ENCODE measurements at regions not wholly inside any gene's neighbourhood (a gene's known extent, or its start where the extent isn't known, plus 50 kb on each side); places are given as distances from the start of the nearest gene placed in this dataset.

- Histone ChIP-seq H3K4me1 (ENCODE audit: low read length) (no peaks in the 10 kb centered on the region), H3F3A (ENCODE audit: insufficient read depth, low read length) (no peaks in the 10 kb centered on the region), H3K36me3 (replicated peaks; ENCODE audit: insufficient read depth, low read length) (no peaks in the 10 kb centered on the region), H3K27me3 (replicated peaks; ENCODE audit: insufficient read depth, low read length) (no peaks in the 10 kb centered on the region), H3K79me2 (ENCODE audit: low read length) (no peaks in the 10 kb centered on the region), H3K9ac (ENCODE audit: low read length) (no peak overlapping the region), H2AFZ (ENCODE audit: low read length) (no peak overlapping the region), H4K20me1 (ENCODE audit: insufficient read depth, low read length) (no peaks in the 10 kb centered on the region), H3K27ac (ENCODE audit: low read length) (no peak overlapping the region), H3K9me2 (replicated peaks; ENCODE audit: insufficient read depth, low read length) (no peaks in the 10 kb centered on the region), H3K4me2 (ENCODE audit: low read depth, low read length) (no peak overlapping the region), H3K9me3 (replicated peaks; ENCODE audit: insufficient read depth, low read length) (no peaks in the 10 kb centered on the region), H3K4me3 (ENCODE audit: low read length) (no peak overlapping the region)
- no peak for DNase-seq
- no peak for TF ChIP-seq EZH2phosphoT487 (IDR thresholded peaks at IDR 0.05; ENCODE audit: low read length)
- TF ChIP-seq, protein P1, sequence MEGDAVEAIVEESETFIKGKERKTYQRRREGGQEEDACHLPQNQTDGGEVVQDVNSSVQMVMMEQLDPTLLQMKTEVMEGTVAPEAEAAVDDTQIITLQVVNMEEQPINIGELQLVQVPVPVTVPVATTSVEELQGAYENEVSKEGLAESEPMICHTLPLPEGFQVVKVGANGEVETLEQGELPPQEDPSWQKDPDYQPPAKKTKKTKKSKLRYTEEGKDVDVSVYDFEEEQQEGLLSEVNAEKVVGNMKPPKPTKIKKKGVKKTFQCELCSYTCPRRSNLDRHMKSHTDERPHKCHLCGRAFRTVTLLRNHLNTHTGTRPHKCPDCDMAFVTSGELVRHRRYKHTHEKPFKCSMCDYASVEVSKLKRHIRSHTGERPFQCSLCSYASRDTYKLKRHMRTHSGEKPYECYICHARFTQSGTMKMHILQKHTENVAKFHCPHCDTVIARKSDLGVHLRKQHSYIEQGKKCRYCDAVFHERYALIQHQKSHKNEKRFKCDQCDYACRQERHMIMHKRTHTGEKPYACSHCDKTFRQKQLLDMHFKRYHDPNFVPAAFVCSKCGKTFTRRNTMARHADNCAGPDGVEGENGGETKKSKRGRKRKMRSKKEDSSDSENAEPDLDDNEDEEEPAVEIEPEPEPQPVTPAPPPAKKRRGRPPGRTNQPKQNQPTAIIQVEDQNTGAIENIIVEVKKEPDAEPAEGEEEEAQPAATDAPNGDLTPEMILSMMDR (IDR thresholded peaks at IDR 0.05; ENCODE audit: low read length) = no peak
- TF ChIP-seq EZH2 (optimal IDR thresholded peaks at IDR 0.05; ENCODE audit: low read depth, low read length) = no peak
These were observed 290.0 kb downstream of the CYP26B1 start for GRCh38 chr2:71857636-71858035.

DNA sequence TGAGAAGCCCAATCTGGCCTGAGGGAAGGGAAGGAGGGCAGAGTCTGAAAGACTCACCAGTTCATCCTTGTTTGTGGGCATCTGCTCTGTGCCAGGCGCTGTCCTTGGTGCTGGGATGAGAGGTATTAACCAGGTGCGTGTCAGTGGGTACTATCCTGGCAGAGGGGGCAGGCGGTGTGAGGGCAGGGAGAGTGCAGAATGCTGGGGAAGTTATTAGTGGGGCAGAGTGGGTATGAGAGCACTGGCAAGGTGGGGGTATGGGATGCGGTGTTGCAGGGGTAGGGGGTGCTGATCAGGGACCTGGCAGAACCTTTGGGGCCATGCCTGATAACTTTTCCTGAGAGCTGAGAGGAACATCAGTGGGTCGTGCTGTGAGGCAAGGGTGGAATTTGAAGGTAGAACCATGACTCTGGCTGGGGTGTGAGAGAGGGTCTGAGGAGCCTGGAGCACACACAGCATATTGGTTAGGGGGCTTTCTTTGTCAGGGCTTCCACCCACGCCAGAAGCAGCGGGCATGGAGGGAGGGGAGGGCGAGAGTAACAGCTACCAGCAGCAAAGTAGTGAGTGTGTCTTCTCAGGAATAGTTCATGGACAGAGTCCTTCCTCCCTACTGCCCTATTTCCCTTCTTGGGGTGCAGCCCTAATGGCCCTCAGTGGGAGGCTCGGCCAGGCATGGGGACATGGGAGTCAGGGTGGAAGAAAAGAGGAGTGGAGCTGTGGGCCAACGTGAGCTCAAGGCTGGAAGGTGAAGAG lies 290.7 kb downstream of the CYP26B1 start:
- Histone ChIP-seq H2AFZ (ENCODE audit: low read length) (no peak overlapping the region), H3K36me3 (replicated peaks; ENCODE audit: insufficient read depth, low read length) (no peaks in the 10 kb centered on the region), H3K4me2 (ENCODE audit: low read depth, low read length) (no peak overlapping the region), H3F3A (ENCODE audit: insufficient read depth, low read length) (no peaks in the 10 kb centered on the region), H3K27me3 (replicated peaks; ENCODE audit: insufficient read depth, low read length) (no peaks in the 10 kb centered on the region), H4K20me1 (ENCODE audit: insufficient read depth, low read length) (no peaks in the 10 kb centered on the region), H3K27ac (ENCODE audit: low read length) (no peak overlapping the region), H3K4me1 (ENCODE audit: low read length) (no peaks in the 10 kb centered on the region), H3K9ac (ENCODE audit: low read length) (no peak overlapping the region), H3K4me3 (ENCODE audit: low read length) (no peak overlapping the region), H3K9me2 (replicated peaks; ENCODE audit: insufficient read depth, low read length) (no peaks in the 10 kb centered on the region), H3K79me2 (ENCODE audit: low read length) (no peaks in the 10 kb centered on the region), H3K9me3 (replicated peaks; ENCODE audit: insufficient read depth, low read length) (no peaks in the 10 kb centered on the region)
- DNase-seq = peak; percentile 19
- TF ChIP-seq, protein P1 (IDR thresholded peaks at IDR 0.05; ENCODE audit: low read length) = no peak
- no peak for TF ChIP-seq EZH2 (optimal IDR thresholded peaks at IDR 0.05; ENCODE audit: low read depth, low read length)
- no peak for TF ChIP-seq EZH2phosphoT487 (IDR thresholded peaks at IDR 0.05; ENCODE audit: low read length)

GRCh38 chr2:71853858-71854257 lies 293.8 kb downstream of the CYP26B1 start:
- no peak for DNase-seq
- Histone ChIP-seq H3K27me3 (replicated peaks; ENCODE audit: insufficient read depth, low read length) (no peaks in the 10 kb centered on the region), H3K4me2 (ENCODE audit: low read depth, low read length) (no peak overlapping the region), H3K27ac (ENCODE audit: low read length) (no peak overlapping the region), H3K79me2 (ENCODE audit: low read length) (no peaks in the 10 kb centered on the region), H3F3A (ENCODE audit: insufficient read depth, low read length) (no peaks in the 10 kb centered on the region), H3K36me3 (replicated peaks; ENCODE audit: insufficient read depth, low read length) (no peaks in the 10 kb centered on the region), H3K9me2 (replicated peaks; ENCODE audit: insufficient read depth, low read length) (no peaks in the 10 kb centered on the region), H3K9me3 (replicated peaks; ENCODE audit: insufficient read depth, low read length) (no peaks in the 10 kb centered on the region), H3K4me3 (ENCODE audit: low read length) (no peak overlapping the region), H2AFZ (ENCODE audit: low read length) (no peak overlapping the region), H4K20me1 (ENCODE audit: insufficient read depth, low read length) (no peaks in the 10 kb centered on the region), H3K9ac (ENCODE audit: low read length) (no peak overlapping the region), H3K4me1 (ENCODE audit: low read length) (no peaks in the 10 kb centered on the region)
- TF ChIP-seq EZH2phosphoT487 (IDR thresholded peaks at IDR 0.05; ENCODE audit: low read length) (no peak), EZH2 (optimal IDR thresholded peaks at IDR 0.05; ENCODE audit: low read depth, low read length) (no peak)
- TF ChIP-seq, protein P1 (IDR thresholded peaks at IDR 0.05; ENCODE audit: low read length) = no peak

Measured in MM.1S (cell line).